Thyroid gland (tissue), 4 donors: ENCODE measurements at regions not wholly inside any gene's neighbourhood (a gene's known extent, or its start where the extent isn't known, plus 50 kb on each side); places are given as distances from the start of the nearest gene placed in this dataset.

Experiments used
- POLR2A ChIP-seq, 2 donors: fragments of 450-650 bp; IDR thresholded peaks; one replicate each; pipeline ENCODE4 v1.6.1; 2017; ENCODE audit warnings: antibody characterized with exemption in 2 of 2, mild to moderate bottlenecking in 2 of 2, moderate library complexity in 1 of 2
- TF ChIP-seq, protein P1 (sequence below), 6 experiments: fragments of 200-600 bp in 3 of 6; fragments of 450-650 bp in 3 of 6; sonication (generic) in 3 of 6; IDR thresholded peaks; one replicate each; pipeline ENCODE4 v1.5.1; 2016 to 2019; ENCODE audit warnings: antibody characterized with exemption in 6 of 6, mild to moderate bottlenecking in 2 of 6, inconsistent platforms in 1 of 6, moderate library complexity in 1 of 6

DNA sequence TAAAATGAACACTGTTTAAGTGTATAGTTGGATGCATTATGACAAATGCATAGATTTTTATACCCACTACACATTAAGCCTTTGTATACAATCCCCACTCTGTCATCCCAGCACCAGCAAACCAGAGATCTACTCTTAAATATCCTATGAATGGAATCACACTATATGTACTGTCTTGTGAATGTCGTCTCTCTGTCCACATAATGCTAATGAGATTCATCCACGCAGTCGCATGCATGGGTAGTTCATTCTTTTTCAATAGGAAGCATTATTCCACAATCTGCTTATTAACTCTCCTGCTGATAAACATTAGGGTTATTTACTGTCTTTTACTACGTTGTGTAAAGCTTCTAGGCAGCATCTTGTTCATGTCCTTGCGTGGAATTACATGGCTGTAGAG lies 892.3 kb downstream of the LTN1 start:
- no peak for TF ChIP-seq POLR2A (IDR thresholded peaks at IDR 0.05)
- TF ChIP-seq, protein P1, sequence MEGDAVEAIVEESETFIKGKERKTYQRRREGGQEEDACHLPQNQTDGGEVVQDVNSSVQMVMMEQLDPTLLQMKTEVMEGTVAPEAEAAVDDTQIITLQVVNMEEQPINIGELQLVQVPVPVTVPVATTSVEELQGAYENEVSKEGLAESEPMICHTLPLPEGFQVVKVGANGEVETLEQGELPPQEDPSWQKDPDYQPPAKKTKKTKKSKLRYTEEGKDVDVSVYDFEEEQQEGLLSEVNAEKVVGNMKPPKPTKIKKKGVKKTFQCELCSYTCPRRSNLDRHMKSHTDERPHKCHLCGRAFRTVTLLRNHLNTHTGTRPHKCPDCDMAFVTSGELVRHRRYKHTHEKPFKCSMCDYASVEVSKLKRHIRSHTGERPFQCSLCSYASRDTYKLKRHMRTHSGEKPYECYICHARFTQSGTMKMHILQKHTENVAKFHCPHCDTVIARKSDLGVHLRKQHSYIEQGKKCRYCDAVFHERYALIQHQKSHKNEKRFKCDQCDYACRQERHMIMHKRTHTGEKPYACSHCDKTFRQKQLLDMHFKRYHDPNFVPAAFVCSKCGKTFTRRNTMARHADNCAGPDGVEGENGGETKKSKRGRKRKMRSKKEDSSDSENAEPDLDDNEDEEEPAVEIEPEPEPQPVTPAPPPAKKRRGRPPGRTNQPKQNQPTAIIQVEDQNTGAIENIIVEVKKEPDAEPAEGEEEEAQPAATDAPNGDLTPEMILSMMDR (IDR thresholded peaks at IDR 0.05): no peak
